HK-2 (cell line): ENCODE measurements at regions not wholly inside any gene's neighbourhood (a gene's known extent, or its start where the extent isn't known, plus 50 kb on each side); places are given as distances from the start of the nearest gene placed in this dataset.

ENCODE experiments used
- DNase-seq: peaks from one replicate; pipeline ENCODE4 v3.0.0-alpha.2; 2018; ENCODE audit not compliant: unreplicated experiment

DNA sequence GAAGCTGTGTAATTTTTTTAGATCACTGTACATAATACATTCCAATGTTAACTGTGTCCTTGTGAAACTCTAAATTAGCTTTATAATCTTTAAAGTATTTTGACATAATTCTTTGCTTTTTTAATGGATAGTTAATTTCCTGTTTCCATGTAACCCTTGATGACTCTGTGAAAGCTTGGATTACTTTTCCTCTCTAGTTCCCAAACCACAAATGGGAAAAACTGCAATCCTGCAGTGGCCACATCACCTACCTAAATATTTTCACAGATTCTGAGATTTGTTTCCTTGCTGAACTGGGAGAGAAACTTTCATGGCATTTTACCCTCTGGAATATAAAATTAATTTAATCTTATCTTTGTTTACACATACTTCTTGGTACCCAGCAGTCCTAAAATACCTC lies 161.6 kb upstream of the CCDC68 start:
- no peak for DNase-seq

DNA sequence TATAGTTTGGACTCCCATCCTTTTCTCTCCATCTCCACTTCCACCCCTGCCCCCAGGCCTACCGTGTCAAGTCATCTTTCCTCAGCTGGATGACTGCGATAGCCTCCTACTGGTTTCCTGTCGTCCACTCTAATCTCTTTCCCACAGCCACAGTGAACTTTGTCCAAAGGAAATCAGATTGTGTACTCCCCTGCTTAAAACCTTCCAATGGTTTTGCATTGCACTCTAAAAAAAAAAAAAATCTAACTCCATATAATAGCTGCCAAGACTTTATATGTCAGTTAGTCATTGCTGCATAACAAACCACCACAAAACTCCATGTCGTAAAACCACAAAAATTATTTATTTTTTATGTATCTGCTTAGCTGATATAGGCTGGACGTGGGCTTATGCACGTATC lies 160.2 kb upstream of the CCDC68 start:
- DNase-seq = no peak

DNA sequence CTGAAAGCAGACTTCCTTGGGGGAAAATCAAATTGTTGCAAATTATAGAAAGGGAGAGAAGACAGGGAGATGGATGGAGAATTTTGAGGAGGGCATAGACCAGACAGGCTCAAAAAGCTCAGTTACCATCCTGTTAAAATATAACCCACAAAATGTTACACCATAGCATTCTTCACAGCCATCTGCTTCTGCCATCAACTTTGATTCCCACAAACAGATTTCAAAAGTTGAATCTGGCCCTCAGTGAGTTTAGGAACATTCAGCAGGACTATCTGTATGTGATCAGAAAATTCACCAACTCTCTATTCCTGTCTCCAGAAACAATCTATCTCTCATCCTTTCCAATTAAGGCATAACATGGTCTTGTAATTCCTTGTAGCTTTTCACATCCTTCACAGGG lies 159.8 kb upstream of the CCDC68 start:
- no peak for DNase-seq

DNA sequence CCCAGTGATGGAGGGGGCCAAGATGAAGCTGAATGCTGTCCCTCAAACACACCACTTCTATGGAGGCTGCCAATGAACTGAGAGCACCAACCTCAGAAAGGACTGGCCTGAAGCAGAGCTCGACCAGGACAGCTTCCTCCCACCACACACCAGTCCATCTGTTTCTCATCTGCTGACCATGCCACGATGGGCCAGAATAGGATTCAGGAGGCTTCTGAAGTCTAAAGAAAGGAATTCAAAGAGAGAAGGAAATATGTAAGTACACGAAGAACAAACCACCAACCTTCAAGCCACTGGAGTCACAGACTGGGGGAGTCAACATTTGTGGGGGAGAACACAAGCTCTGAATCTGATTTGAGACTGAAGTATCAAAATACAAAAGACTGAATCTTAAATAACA lies 157.6 kb upstream of the CCDC68 start:
- DNase-seq = no peak

DNA sequence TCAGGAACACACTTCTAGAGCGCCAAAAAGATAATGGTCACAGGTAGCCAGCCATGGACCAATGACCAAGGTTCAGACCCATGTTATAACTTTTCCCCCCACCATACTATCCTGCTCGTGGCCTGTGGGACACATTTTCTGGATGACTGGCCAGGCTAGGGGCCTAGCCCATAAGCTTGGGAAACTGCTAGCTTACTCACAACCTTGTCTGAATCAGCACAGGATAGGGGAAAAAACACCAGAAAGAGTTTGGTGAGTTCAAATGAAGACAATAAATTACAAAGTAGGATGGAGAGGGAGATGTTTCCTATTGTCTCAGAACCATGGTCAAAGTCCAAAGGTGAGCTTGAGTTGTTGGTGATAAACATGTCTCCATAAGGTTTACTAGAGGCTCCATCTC lies 156.3 kb upstream of the CCDC68 start:
- no peak for DNase-seq

DNA sequence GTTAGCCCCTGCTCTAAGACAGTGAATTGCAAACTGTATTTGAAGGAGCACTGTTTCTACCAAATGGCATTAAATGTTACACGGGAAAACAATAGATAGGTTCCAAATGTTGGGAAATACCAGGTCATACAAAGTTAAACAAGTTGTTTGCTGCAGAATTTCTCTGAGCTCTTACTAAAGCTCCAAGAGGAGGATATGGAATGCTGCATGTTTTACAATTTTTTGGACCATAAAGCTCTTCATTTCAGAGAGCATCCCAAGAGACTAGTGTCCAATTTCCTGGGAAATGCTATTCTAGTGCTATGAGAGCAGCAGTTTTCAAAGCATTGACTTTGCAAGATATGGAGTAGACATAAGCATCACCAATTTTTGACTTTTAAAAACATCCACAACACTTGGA lies 155.6 kb upstream of the CCDC68 start:
- no peak for DNase-seq

DNA sequence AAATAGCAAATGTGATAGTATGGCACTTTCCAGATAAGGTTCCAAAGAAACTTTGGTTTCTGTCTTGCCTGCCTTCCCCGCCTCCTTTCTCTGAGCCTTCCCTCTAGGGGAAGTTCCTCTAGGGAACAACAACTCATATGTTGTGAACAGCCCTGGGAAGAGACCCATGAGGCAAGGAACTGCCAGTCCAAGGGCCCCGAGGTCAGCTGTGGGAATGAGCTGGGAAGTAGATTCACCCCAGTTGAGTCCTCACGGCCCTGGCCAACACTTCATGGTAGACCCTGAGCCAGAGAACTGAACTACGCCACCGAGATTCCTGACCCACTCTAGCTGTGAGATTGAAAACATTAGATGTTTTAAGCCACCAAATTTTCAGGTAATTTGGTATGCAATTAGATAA lies 154.5 kb upstream of the CCDC68 start:
- DNase-seq = no peak

DNA sequence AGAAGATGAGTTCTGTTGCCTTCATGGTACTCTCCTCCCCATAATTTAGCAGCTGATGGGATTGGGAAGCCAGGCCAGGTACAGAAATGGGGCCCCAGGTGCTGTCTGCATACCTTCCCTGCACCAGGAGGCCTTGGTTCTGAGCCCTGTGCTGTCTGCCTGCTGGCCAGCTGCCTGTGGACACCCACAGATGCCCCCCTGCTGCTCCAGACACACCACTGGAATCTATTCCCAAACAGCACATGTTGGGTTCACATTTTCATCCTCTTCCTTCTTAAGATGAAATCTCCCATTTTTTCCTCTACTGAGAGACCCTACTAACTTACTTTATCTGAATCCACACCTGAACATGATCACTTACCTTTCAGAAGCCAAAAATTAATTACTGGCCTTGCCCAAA lies 152.0 kb upstream of the CCDC68 start:
- no peak for DNase-seq

DNA sequence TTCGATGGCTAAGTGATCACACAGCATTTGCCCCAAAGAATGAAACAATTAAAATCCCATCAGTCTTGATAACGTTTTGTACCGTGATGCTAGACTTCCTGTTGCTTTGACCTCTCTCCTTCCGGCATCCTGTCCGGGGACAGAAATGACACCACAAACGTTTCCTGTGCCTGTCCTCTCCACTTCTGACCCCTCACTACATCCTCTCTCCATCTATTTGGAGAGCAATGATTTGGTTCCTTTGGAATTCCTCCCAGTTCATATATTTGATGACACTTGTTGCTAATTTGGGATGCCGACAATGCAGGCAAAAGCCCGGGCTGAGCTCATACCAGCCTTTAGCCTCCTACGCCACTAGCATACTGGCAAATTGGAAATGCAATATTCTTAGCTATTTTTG lies 151.2 kb upstream of the CCDC68 start:
- DNase-seq = no peak

DNA sequence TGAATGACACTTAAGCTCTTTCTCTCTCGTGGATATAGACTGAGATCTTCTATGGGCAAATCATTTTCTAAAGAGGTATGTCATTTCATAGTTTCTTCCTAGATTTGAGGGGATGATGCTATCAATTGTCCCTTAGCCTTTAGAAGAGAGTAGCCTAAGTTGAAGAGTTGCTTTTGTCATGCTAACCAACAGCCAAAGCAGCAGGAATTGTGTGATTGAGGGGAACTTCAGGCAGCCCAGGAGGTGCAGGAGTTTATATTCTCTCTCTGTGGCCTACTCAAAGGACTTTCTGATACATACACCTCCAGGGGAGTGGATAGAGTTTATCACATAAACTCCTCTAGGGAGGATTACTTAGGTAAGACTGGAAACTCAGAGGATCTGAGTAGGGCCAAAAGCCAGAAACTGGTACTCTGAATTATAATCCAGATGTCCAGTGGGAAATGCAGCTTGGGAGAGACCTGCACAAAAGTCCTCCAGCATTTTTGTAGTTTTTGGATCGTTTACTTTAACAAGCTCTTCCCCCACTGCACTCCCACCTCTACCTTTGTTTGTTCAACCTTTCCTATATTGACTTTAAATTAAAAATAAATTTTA lies 150.7 kb upstream of the CCDC68 start:
- no peak for DNase-seq

DNA sequence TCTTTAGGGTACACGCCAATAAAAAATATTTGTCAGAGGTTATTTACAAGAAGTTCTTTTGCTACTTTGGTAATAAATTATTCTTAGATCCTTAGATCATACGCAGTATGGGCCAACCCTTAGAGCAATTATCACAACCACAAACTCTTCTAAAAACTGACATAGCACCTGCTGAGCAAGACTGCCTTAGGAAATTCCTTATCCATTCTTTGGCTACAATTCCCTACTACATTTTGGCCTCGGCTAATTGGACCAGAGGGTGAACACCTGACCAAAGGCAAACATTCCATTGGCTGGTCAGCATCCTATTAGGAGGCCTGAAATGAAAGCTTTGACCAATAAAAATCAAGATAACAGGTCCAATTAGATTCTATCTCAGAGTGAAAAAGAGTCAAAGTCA lies 147.6 kb upstream of the CCDC68 start:
- DNase-seq = no peak

DNA sequence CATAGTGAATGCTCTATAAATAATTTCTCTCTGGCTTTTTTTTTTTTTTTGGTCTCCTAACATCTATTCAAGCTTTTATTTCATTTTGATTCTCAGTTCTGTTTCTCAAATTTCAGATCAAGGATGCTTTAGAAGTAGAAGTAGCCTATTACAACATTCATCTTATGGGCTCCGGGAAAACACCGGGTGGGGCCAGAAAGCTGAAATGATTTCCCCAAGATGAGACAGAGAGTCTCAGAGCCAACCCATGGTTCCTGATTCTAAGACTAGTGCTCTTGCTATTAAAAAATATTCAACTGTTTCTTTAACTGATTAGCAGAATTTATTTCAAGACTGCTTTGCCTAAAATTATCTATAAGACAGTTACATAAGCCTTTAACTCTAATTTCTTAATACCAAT lies 147.2 kb upstream of the CCDC68 start:
- DNase-seq = no peak

DNA sequence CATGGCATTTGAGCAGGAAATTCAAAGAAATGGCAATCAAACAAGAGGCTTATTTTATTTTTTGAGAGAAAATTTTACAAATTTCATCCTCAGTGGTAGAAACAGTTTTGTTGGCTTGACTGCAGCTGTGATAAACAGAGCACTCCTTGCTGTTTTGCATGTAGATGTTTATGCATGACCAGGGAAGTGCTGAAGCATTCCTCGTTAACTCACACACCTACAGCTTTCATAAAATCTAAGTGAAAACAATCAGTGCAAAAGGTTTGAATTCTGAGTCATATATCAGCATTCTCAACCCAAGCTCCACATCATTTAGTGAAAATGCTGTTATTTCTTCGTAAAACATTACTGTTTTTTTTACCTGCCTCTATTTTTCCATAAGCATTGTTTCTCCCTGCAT lies 146.6 kb upstream of the CCDC68 start:
- DNase-seq = no peak

DNA sequence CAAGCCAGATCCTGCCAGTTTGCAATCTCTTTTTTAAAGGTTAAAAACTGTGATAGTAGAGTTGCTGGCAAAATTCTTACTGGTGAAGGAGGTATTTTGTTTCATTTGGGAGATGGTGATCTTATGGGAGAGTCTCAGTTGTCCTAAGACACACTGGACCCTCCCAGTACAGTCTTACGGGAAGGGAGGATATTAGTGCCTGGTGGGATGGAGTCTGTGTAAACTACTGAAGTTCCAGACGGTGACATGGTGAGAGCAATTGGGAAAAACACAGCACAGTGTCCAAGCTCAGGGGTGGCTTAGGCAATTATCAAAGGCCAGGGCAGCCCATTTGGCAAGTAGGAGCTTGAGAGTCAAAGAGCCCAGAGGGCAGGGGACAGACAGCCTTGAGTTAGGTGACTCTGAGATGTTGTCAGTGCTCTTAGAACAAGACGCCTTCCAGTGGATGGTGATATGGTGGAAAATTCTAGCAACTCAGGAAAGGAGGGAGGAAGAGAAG lies 143.7 kb upstream of the CCDC68 start:
- DNase-seq = no peak

DNA sequence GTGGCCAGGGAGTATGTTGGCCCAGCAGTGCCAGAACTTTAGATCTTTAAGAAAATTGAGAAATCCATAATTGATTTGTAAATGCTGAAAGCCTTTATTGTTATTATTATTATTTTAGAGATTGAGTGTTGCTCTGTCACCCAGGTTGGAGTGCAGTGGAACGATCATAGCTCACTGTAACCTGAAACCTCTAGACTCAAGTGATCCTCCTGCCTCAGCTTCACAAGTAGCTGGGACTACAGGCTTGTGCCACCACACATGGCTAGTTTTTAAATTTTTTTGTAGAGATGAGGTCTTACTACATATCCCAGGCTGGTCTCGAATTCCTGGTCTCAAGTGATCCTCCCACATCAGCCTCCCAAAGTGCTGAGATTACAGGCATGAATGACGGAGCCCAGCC lies 143.2 kb upstream of the CCDC68 start:
- no peak for DNase-seq

DNA sequence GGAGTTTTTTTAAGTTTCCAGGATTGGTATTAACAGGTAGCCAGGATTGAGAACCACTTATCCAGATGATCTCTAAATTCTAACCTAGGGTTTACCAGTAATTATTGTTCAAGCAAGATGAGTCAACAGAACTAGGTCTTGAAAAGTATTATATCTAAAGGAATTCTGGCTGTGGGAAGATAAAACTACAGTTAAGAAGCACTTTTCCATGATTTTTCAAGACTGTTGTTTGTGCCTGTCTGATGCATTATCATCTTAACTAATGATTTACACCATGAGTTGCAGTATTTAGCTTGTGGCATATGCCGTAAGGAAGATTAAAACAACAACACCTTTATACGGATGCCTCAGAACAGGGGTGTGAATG lies 142.2 kb upstream of the CCDC68 start:
- DNase-seq = no peak

DNA sequence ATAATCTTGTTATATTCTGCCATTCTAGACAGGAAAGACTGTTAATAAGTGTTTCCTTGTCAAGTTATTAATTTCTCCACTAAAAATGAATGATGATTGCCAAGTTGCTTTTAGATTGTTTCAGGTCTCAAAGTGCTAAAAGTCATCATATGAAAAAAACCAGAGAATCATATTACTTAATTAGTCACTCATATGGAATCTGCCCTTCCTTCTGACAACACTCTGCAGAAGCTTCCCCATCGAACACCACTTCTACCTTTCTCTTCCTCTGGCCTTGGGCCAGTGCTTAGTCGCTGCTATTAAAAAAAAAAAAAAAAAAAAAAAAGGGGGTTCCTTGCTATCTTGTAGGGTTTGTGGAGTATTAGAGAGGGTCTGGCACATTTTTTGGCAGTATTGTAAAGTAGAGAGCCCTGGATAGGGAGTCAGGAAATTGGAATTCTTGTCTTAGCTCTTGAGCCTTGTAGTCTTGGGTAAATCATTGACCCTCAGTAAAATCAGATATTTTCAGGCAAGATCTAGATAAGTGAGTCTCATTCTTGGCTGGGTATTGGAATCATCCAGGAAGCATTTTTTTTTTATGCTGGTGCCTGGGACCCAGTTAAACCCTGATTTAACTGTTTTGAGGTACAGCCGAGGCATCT lies 141.7 kb upstream of the CCDC68 start:
- DNase-seq = no peak

DNA sequence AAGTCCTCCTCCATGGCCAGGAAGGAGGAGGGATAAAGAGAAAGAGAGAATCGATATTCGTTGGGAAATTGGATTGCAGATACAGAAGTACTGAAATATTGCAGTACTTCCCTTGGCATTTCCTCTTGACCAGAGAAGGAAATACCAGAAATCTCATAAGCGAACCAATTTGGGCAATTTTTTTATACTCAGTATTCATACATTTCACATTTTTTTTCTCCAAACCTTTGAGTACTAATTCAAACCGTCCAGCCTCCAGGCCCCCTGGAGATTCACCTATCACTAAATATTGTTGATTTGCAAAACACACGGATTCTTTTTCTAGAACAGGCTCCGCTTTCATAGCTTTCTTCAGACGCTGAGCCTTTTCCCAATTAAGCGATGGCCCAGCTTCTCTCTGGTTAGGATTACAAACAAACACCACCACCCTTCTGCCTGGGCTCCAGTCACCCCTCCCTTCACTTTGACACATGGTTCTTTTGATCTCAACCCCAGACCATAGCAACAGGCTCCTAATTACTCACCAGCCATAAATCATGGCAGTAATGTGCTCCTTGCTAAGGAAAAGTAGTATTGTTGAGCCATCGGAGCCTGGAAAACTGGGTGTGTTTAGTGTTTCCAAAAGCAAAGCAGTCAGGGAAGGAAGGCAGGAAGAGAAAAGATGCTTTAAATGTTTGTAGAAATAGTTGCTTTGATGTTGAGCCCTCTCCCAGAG lies 138.4 kb upstream of the CCDC68 start:
- DNase-seq = no peak

DNA sequence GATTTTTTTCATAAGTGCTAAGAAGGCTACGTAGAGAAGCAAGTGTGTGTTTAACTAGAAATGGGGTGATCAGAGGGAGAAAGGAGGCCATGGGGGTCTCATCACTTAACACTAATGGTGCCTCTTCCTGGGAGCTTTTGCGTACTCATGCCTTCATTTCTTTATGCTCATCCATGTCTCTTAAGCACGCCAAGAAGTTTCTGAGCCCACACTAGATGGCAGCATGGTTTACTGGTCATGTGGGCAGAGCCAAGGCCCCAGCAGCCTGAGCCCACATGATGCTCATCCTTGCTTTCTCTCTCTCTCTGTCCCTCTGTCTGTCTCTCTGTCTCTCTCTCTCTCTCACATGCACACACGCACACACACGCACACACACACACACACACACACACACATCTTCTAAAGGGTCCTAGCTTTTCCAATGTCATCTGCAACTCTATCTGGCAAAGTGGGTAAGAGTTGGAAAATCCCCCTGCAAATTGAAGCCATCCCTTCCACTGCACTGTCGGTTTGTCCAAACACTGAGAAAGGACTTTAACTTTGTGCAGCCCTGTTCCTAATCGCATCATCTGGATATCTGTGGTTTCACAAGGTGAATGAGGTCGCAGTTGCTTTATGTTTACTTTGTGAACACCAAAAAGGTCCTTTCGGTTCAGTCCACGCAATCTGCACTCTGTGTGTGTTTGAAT lies 137.1 kb upstream of the CCDC68 start:
- no peak for DNase-seq

DNA sequence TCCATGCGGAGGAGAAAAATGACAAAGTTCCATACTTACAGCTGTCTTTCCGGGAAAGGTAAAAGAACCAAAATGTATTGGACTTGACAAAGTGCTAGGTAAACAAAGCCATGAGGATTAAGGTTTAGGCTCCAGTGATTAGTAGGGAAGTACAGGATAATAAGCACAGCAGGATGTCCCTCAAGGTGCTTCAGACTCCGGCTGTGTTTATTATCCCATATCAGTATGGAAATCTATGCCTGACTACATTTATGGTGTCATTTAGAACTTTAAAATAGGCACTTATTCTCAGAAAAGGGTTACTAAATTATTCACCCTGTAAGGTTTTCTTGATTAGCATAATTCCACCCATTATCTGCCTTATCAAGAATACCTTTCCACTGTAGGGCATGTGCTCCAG lies 136.3 kb upstream of the CCDC68 start:
- no peak for DNase-seq

DNA sequence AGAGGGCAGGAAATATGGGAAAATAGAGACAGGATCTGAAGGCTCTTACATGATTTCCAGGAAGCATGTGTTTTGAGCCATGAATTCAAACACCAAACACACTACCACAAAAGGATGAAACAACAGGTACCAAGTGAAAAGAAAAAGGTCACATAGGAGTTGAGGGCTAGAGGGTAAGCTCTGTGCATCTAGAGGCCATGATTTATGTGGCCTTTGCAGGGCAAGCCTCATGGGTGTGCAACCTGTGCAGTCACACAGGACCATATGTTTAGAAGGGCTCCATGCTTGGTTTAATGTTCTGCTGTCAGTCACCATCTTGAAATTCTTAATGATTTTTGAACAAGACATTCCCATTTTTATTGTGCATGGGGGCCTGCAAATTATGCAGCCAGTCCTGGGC lies 134.5 kb upstream of the CCDC68 start:
- no peak for DNase-seq

DNA sequence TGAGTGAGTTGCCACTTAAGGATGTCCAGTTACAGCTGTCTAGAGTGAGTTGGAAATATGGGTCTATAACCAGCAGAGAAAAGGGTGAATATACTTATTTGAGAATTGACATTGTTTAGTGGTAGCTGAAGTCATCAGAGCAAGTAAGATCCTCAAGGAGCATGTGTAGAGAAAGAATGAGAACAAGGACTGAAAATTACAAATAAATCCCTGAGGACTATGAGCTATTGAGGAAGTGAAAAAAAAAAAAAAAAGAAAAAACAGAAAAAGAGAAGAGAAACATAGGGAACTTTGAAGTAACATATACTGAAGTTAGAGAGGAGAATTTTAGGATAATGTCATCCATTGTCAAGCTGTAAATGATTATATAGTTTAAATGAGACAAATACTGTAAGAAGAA lies 134.0 kb upstream of the CCDC68 start:
- no peak for DNase-seq

DNA sequence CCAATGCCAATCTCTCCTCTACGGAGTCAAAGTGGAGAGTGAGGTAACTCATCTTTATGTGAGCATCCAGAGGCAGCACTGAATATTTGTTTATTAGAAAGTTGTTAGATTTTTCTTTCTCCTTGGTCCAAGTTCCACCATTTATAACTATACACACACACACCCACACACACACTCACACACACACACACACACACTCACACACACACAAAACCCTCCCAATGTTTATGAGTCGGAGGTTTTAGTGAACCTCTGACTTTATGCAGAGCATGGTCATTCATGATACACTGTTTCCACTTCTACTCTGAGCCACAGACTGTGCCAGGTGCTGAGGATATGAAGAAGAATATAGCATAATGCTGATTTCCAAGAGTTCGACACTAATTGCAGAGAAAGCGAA lies 132.9 kb upstream of the CCDC68 start:
- no peak for DNase-seq
